GM12892 (cell line): ENCODE measurements at regions not wholly inside any gene's neighbourhood (a gene's known extent, or its start where the extent isn't known, plus 50 kb on each side); places are given as distances from the start of the nearest gene placed in this dataset.

Experiments used
- POLR2A ChIP-seq: IDR thresholded peaks from 2 replicates; pipeline ENCODE4 v1.6.1; 2011; ENCODE audit warnings: low read depth, low read length, control low read depth
- POLR2AphosphoS5 ChIP-seq: IDR thresholded peaks from 2 replicates; pipeline ENCODE4 v1.6.1; 2011; ENCODE audit warnings: low read depth, low read length, control low read depth

GRCh38 chr4:125801924-125802323 lies 487.2 kb downstream of the FAT4 start:
- TF ChIP-seq POLR2A (no peak), POLR2AphosphoS5 (no peak)
